GM18873 (cell line): ENCODE measurements at regions not wholly inside any gene's neighbourhood (a gene's known extent, or its start where the extent isn't known, plus 50 kb on each side); places are given as distances from the start of the nearest gene placed in this dataset.

Experiments
- ATAC-seq: cut with Tn5 transposase; IDR thresholded peaks from one replicate; pipeline ENCODE4 v1.9.1; 2021; ENCODE audit warnings: mild to moderate bottlenecking, moderate library complexity, moderate number of reproducible peaks; ENCODE audit not compliant: unreplicated experiment, low FRiP score

DNA sequence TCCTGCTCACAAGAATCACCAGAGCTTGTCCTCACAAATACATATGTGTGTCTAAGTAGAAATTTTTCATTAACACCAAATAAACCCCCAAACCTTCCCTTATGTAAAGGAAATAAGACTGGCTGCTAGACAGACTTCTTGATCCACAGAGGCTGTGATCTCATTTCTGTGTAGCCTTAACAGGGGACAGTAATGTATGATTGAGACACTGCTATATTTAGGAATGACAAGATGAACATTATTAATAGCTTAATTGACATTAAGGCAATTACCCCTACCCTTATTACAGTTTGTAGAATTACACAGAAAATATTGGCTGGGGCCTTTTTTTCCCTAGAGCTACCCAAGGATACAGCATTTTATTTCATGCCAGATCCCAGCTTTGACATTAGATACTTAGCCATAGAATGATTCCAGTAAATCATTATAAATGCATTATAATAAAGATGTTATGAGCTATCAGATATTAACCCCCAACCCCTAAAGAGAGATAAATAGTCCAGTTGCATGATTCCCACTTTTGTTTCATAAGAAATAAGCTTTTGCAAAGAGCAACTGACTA is 392.1 kb upstream of the HNRNPA3 start:
- ATAC-seq, result no peak

DNA sequence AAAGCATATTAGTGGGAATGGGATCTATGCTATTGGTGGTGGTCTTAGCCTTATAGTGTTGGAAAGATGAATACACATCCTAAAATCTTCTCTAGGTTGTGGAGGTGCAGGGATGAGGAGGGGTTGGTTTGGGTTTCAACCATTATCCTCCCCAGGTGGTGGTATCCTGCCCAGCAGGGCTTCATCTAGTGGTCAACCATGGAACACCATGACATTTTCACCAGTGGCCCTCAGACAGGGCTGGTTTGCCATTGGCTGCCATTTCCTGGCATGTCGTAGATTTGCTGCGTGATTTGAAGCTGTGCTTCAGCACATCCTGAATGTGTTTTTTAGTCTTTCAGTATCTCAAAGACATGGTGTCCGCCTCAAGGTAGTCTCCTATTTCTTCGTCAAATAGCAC is 391.2 kb upstream of the HNRNPA3 start:
- no peak for ATAC-seq

DNA sequence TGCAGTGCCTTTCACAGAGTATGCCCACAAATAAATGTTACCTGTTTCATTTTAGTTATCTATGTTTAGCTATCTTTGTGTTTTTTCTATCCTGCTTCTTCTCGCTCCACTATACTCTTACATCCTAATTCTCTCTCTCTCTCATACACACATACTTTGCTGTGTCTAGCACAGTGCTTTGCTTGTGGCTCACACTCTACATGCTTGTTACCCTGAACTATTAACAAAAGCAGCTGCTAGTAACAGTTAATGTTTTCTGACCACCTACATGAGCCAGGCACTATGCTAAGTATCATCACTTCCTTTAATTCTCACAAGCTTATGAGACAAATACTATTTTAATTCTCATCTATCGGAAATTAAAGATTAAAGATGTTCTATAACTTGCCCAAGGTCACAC is 390.5 kb upstream of the HNRNPA3 start:
- no peak for ATAC-seq

DNA sequence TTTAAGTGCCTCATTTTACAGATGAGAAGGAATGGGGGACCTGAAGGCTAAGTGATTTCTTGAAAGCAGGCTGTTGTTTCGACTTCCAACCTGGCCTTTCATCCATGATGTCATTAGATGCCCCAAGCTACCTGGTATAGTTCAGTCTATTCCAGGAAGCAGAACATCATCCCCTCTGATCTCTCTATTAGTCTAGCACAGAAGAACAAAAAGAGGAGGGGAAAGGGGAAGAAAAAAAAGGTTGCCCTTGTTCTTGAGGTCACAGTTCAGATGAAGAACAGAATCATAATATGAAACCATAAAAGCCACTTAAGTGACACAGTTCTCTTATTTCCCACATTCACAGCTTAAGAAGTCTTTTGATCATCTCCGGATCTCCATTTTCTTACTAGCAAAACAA is 386.2 kb upstream of the HNRNPA3 start:
- no peak for ATAC-seq

DNA sequence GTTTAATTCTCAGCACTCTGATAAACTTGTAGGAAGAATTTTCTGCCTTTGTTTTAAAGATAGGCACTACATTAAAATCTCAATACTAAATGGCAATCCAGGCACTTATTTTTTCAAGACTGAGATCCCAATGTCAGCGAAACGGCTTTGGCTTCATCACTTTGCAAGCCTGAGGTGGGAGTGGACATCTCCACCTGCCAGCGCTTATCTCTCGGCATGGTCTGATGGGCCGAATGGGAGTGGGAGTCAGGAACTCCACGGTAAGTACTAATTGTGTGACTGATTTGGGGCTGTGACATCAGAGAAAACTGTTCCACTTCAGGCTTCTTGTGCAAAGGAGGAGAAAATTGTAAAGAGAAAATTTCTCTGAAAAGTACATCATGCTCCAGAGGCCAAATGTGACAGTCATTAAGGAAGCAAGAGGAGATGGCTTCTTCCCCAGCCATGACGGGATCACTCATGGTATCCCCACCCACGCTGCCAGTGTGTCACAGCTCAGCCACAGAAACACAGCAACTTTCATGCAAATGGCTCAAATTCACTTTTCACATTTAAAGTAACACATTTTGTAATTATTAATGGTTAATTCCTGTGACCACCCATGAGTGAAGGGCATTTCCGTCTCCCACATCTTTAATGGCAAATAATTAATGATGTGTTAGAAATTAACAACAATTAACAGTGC is 385.5 kb upstream of the HNRNPA3 start:
- no peak for ATAC-seq

DNA sequence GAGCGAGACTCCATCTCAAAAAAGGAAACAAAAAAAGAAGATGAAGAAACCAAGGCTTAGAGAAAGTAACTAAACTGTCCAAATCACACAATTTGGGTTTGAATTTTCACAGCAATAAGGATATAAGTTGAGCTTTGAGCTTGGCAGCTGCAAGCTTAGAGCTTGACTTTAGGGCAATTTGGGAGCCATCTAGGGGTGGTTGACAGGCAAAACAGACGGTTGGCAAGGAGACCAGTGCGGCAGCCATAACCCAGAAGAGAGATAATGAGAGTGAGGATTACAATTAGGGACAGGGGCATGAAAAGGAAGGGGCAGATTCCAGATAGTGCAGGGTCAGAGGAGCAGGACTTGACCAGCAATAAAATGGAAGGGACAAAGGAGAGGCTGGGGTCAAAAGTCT is 382.2 kb upstream of the HNRNPA3 start:
- ATAC-seq, result no peak

DNA sequence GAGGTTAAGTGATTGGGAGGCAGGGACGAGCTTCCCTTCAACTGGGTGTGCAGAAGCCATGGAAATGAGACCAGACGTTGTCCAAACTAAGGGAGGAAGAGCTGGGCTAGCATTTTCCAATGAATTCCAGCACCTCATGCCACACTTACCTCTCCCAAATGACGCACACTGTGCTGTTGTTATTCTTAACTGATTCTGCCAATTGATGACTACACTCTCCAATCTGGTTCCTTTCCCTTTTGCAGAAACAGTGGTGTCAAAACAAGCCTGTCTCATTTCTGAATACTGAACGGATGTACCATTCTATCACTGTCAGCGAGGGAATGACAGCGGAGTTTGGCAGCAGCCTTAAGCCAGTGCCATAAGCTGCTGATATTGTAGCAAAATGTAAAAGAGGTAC is 380.5 kb upstream of the HNRNPA3 start:
- ATAC-seq, result no peak

DNA sequence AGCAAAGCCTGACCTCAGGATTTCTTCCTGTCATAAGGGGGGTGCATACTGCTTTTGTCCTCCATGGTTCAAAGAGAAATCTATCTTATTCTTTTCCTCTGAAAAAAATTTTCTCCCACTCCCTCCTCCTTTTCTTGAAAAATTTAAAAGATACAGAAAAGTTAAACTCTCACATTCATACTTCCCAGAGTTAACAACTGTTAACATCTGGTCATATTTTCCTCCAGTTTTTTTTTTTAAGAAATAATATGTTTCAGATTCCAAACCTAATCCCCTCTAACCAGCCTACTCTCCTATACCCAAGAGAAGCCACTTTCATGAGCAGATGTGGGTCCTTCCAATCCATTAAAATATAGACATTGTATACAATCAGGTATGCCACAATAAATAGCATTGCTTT is 378.9 kb upstream of the HNRNPA3 start:
- ATAC-seq, result no peak

DNA sequence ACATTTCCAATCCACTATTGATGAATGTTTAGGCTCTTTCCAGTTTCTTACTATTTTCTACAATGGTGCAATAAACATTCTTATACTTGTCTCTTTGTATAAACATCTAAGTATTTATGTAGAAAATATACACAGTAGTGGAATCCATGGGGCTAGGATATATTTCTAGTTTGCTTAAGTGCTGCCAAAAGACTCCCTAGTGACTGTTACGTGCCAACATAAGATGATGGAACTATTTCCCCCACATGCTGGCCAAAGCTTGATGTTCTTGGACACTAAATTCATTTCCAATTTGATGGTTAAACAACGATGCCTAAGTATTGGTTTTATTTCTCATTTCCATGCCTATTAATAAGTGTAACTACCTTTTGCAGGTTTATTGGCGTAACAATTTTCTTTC is 378.4 kb upstream of the HNRNPA3 start:
- no peak for ATAC-seq

DNA sequence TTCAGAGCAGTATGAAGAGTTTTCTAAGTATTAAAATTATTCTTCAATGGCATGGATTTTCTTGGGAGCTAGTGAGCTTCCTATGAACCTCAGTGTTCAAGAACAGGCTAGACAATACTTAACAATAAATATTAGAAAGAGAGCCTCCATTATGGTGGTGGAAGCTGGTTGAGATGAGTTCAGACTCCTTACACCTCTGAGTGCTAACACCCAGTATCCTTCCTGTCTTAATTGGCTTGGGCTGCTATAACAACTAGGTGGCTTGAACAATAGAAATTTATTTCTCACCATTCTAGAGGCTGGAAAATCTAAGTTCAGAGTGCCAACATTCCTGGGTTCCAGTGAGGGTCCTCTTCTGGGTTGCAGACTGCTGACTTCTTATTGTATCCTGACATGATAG is 369.4 kb upstream of the HNRNPA3 start:
- ATAC-seq, result no peak

DNA sequence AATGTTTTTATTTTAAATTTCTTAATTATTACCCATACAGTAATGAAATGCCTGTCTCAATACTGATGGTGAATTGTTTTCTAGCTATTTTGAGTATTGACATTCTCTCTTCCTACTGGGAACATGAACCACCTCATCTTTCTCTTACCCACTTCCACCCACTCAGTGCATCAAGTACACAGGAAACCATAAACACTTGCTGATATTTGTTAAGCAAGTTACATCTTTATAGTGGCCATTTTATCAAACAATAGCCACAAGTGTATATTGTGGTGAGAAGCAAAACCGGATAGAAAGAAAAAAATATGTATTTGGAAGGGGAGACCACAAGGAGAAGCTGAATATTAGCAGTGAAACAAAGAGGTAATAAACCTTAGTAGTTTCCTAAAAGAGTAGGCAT is 368.1 kb upstream of the HNRNPA3 start:
- ATAC-seq, result no peak

DNA sequence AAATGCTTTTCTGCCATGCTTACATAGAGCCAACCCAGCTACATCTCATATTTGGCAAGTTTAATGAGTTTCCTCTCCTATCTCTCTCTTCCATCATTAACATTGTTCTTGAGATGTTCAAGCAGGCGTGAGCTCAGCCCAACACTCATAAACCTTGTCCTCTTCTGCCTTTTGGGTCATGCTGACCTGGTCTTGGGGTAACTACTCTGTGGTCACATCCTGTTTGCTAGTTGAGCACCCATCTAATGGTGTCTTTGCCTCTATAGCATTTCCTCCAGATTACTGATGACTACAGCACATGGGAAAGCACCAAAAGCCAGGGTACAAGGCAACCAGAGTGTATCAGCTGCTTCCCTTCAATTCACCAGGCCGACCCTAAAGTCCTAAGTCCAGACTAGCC is 366.9 kb upstream of the HNRNPA3 start:
- ATAC-seq, result no peak

DNA sequence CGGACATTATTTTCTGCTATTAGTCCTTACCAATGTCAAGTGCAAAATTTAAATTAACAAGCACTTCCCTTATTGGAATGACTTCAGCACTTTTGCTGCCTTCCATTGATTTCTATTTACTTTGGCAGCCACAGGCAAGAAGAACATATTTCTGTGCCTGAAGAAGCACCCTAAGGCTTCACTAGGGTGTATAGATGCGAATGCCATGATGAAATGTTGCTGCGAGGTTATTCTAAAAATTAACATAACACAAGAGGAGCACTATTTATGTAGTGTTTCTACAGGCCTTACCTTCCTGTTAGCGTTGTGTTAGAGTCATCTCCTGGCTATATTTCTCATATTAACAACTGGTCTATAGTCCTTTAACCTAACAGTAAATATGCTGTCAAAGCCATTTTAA is 365.0 kb upstream of the HNRNPA3 start:
- ATAC-seq, result no peak

DNA sequence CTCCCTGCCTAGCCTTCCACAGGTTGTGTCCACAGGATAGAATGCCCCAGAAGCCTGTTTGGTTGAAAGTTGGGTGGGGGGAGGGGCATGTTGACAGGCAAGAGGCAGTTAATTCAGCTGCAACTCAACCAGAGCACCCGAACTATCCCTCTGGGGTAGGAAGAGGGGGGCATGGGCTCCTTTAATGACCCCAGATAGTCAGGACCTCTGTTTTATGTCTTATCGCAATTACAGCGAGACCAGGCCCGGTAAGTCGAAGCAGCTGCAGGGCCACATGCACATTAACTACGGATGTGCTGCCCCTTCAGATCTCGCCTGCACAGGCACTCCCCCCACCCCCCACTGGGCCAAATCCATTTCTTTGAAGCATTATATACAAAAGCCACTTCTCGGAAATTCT is 363.8 kb upstream of the HNRNPA3 start:
- ATAC-seq, result no peak

DNA sequence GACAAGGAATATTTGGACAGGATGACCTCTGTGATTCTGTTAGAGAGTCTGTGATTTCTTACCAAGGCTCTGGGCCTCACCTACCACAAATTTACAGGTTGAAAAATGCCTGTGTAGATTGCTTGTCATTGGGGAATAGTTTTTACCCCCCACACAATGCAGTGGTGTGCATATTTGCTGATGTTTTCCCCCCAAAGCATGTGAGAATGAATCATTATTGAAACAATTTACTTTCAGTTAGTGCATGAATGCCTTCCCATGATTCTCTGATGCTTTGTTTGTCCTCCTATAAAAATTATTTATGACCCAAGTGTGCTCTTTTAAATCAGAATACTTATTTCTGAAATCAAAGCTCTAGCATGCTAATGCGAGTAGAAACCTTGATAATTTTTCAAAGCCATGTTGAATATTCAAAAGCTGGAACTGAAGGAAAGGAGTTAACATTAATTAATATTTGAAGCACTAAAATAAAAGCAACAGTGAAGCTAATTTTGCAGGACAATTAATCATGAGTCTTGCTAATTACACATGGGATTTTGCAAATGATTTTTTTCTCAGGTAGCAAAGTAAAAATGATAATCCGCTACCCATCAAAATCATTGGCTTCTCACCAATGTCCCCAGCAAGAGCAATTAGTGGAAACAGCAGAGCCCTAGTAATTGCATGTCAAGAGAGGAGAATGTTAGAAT is 361.2 kb upstream of the HNRNPA3 start:
- no peak for ATAC-seq

DNA sequence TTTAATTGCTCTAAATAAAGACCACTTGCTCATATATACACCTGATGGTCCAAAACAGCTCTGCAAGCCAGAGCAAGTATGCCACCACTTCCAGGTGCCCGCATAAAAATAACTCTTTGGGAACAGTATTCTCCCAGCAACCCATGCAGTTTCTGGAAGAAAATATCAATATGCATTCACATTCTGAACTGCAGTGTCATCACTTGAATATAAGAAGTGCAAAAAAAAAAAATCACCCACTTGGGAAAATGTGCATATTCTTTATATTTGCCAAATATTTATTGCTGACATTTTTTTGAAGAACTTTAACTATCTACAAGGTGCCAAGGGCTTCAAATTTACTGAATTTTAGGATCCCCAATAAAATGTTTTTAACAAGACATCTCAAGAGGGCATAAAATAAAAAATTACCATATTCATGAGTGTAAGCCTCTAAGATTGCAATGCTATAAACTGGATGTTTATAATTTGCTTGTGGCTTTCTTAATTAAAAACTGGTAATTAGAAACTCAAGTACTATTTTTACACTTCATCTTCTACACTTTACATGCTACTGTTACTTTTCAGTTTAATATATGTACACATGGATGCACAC is 360.6 kb upstream of the HNRNPA3 start:
- ATAC-seq, result no peak

DNA sequence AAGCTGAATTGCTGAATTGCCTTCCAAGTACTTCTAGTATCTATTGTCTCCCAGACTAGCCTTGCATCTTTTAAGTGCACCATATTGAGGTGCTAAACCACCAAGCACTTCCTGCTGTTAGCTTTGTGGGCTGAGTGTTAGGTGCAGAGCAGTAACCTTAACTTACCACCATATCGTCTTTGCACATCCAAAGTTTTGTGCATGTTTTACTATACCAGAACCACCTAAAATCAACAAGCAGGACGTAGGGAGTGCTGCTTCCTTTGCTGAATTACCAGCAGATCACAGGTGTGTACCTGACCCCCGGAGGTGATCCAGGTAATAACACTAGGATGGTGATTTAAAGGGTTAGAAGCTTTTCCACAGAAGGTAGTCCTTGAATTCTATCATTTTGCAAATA is 359.9 kb upstream of the HNRNPA3 start:
- no peak for ATAC-seq

DNA sequence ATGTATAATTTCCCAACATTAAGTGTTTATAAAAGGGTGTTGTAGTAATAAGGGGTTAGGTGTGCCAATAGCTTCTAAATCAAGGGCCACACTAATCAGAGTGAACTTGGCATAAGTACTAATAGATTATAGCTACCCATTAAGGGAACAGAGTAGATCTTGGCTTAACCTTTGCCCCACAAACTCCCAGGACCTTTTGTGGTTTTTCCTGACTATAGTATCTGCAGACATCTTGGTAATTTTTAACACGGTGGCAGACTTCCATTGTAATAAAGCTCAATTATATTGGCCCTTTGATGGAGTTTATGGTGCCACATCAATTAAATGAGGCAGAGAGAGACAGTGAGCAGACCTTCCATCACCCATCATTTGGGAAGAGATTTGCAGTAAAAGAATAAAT is 358.5 kb upstream of the HNRNPA3 start:
- ATAC-seq, result no peak

DNA sequence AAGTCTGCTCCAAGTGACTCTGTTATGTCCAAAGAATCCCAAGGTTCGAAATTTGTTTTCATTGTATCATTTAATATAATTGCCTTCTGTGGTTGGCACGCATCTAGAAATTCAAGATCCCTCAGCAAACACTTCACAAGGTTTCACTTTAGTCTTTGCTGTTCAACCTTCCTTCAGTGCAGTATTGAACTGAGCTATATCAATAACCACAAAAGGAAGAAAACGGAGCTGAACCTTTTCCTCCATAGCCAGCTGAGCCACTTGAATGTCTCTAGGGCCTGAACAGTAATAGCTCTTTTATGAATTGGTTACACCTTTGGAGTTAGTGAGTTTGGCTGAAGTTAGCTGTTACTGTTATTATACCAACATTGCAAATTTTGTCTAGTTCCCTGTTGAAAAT is 357.7 kb upstream of the HNRNPA3 start:
- ATAC-seq, result no peak

DNA sequence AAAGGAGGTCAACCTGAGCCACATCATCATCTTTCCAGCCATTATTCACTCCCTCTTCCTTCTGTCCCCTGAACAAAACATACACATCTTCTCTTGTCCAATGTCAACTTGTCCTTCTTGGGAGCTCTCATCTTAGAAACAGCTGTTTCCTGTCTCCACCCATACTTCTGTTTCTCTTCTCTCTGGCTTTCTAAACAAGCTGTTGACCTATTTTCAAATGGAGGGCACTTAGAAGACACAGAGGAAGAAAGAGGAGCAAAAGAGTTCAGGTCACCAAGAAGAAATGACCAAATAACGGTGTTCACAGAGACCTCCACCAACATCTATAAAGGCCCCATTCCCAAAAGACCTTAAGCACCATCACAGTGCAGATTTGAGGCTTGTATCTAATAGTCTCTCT is 355.9 kb upstream of the HNRNPA3 start:
- ATAC-seq, result no peak

DNA sequence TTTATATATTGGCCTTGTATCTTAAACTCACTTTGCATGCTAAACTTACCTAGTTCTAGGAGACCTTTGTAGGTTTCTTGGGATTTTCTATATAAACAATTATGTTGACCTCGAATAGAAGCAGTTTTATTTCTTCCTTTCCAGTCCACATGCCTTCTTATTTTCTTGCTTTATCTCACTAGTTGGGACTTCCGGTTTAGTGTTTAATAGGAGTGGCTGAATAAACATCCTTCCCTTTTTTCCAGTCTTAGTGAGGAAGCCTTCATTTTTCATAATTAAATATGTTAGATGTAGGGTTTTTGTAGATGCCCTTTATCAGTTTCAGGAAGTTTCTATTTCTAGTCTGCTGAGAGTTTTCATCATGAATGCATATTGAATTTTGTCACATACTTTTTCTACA is 347.3 kb upstream of the HNRNPA3 start:
- ATAC-seq, result no peak

DNA sequence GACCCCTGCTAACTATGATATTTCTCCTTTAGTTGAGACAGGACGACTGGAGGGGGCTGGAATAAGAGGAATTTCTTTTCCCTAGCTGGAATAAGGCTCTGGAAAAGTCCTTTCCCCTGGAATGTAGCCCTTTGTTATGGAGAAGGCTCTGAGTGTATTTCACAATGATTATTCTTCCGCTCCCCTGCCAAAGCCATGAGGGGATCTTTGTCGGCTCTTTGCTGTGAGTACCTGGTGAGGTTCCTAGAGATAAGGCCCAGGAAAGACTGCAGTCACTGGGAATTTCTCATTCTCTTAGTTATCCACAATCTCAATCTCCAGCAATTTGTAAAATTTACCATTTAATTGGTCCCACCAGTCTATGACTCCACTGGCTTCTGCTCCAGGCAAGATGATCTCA is 340.2 kb upstream of the HNRNPA3 start:
- ATAC-seq, result no peak
